Keratinocyte (primary cell): ENCODE measurements at regions not wholly inside any gene's neighbourhood (a gene's known extent, or its start where the extent isn't known, plus 50 kb on each side); places are given as distances from the start of the nearest gene placed in this dataset.

ENCODE experiments used
- DNase-seq: peaks from one replicate; pipeline ENCODE4 v3.0.0-alpha.2; 2011; ENCODE audit warnings: low read depth, missing footprints, low spot score
- FAIRE-seq: peaks from 2 replicates; lab custom pipeline; 2011; peaks lifted over from hg19 to GRCh38; lab: Jason Lieb, UNC
- H2AFZ ChIP-seq: 2 replicates; pipeline ENCODE4 v1.6.0; 2012; ENCODE audit warnings: low read length, control low read depth, inconsistent platforms; ENCODE audit not compliant: control insufficient read depth
- H3K27ac ChIP-seq: 2 replicates; pipeline ENCODE4 v1.5.1; 2011; ENCODE audit warnings: low read length; ENCODE audit not compliant: control insufficient read depth, insufficient read depth
- H3K27me3 ChIP-seq: 3 replicates; pipeline ENCODE4 v1.6.0; 2011; ENCODE audit warnings: low read length; ENCODE audit not compliant: control insufficient read depth, insufficient read depth; ENCODE audit errors: extremely low read depth
- H3K36me3 ChIP-seq, 2 experiments: 2 replicates in 1 of 2; 3 replicates in 1 of 2; pipeline ENCODE4 v1.5.1; 2011; ENCODE audit warnings: low read length in 2 of 2, mild to moderate bottlenecking in 1 of 2; ENCODE audit not compliant: control insufficient read depth in 2 of 2, insufficient read depth in 2 of 2; ENCODE audit errors: extremely low read depth in 1 of 2
- H3K4me1 ChIP-seq: 3 replicates; pipeline ENCODE4 v1.5.1; 2011; ENCODE audit warnings: low read length; ENCODE audit not compliant: control insufficient read depth, insufficient read depth; ENCODE audit errors: extremely low read depth
- H3K4me2 ChIP-seq: 3 replicates; pipeline ENCODE4 v1.6.0; 2011; ENCODE audit warnings: low read depth, low read length; ENCODE audit not compliant: control insufficient read depth, insufficient read depth; ENCODE audit errors: extremely low read depth
- H3K4me3 ChIP-seq, 3 experiments: fragments of 200-600 bp in 1 of 3; sonication (generic) in 1 of 3; 2 replicates in 2 of 3; 3 replicates in 1 of 3; pipeline ENCODE4 v1.5.1; 2011 to 2016; ENCODE audit warnings: low read length in 3 of 3, mild to moderate bottlenecking in 3 of 3, control low read depth in 2 of 3, inconsistent platforms in 1 of 3, low read depth in 1 of 3, mixed read lengths in 1 of 3, mixed run types in 1 of 3, moderate library complexity in 1 of 3; ENCODE audit not compliant: control insufficient read depth in 2 of 3, insufficient read depth in 2 of 3; ENCODE audit errors: extremely low read depth in 1 of 3
- H3K79me2 ChIP-seq: 2 replicates; pipeline ENCODE4 v1.6.0; 2012; ENCODE audit warnings: low read length; ENCODE audit not compliant: control insufficient read depth, insufficient read depth
- H3K9ac ChIP-seq: 3 replicates; pipeline ENCODE4 v1.6.0; 2011; ENCODE audit warnings: low read length; ENCODE audit not compliant: control insufficient read depth, insufficient read depth; ENCODE audit errors: extremely low read depth
- H3K9me1 ChIP-seq: 3 replicates; pipeline ENCODE4 v1.6.0; 2011; ENCODE audit warnings: low read length; ENCODE audit not compliant: control insufficient read depth, insufficient read depth; ENCODE audit errors: extremely low read depth
- H3K9me3 ChIP-seq: 2 replicates; pipeline ENCODE4 v1.5.1; 2012; ENCODE audit warnings: low read depth, low read length; ENCODE audit not compliant: control insufficient read depth
- H4K20me1 ChIP-seq: 3 replicates; pipeline ENCODE4 v1.6.0; 2011; ENCODE audit warnings: low read length; ENCODE audit not compliant: control insufficient read depth, insufficient read depth; ENCODE audit errors: extremely low read depth
- EZH2 ChIP-seq: IDR thresholded peaks from one replicate; pipeline ENCODE4 v1.6.1; 2012; ENCODE audit warnings: inconsistent platforms, mild to moderate bottlenecking, low read length, moderate library complexity
- dilution Hi-C: fragments of 300-500 bp; cut with MboI; formaldehyde crosslinking; loops from one replicate; pipeline ENCODE4 v1.7.0; 2020; ENCODE audit warnings: low sequenced_read_pairs; ENCODE audit not compliant: extremely low pct_ligation_motif_present
- TF ChIP-seq, protein P1 (sequence below), 3 experiments: IDR thresholded peaks in 1 of 3; conservative IDR thresholded peaks in 1 of 3; optimal IDR thresholded peaks in 1 of 3; 2 replicates in 2 of 3; 3 replicates in 1 of 3; pipeline versions ENCODE3 to v1.5.1; 2011; ENCODE audit warnings: low read length in 3 of 3, mild to moderate bottlenecking in 3 of 3, moderate library complexity in 2 of 3, control low read depth in 1 of 3, inconsistent platforms in 1 of 3; ENCODE audit not compliant: insufficient read depth in 2 of 3; ENCODE audit errors: extremely low read depth in 1 of 3

DNA sequence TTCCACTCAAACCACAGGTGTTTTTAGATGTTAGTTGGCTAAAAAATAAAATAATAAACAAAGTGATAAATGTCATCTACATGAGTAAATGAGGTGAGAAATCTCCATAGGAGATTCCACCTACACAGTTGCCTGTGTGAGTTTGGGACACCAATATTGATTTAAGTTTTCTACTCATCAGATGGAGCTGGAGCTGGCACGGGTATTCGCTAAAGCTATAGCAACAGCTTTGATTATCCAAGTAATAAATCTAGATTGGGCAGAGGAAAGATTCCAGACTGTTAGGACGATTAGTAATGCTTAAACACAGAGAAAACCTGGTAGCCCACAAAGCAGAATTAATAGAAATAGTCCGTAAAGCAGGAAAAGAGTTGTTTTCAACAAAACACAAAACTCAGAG, 313.9 kb downstream of the PABPC4L start:
- H3K4me3 ChIP-seq, result no peak overlapping the region
- no peak overlapping the region for H3K9ac ChIP-seq
- dilution Hi-C loops, result no loop called here
- no peak overlapping the region for H2AFZ ChIP-seq
- H3K4me1 ChIP-seq, result no peaks in the 10 kb centered on the region
- H3K79me2 ChIP-seq, result no peaks in the 10 kb centered on the region
- no peaks in the 10 kb centered on the region for H3K36me3 ChIP-seq
- no peaks in the 10 kb centered on the region for H3K27me3 ChIP-seq
- no peak for DNase-seq
- FAIRE-seq, result no peak
- no peaks in the 10 kb centered on the region for H4K20me1 ChIP-seq
- no peaks in the 10 kb centered on the region for H3K9me1 ChIP-seq
- TF ChIP-seq, protein P1, sequence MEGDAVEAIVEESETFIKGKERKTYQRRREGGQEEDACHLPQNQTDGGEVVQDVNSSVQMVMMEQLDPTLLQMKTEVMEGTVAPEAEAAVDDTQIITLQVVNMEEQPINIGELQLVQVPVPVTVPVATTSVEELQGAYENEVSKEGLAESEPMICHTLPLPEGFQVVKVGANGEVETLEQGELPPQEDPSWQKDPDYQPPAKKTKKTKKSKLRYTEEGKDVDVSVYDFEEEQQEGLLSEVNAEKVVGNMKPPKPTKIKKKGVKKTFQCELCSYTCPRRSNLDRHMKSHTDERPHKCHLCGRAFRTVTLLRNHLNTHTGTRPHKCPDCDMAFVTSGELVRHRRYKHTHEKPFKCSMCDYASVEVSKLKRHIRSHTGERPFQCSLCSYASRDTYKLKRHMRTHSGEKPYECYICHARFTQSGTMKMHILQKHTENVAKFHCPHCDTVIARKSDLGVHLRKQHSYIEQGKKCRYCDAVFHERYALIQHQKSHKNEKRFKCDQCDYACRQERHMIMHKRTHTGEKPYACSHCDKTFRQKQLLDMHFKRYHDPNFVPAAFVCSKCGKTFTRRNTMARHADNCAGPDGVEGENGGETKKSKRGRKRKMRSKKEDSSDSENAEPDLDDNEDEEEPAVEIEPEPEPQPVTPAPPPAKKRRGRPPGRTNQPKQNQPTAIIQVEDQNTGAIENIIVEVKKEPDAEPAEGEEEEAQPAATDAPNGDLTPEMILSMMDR (optimal IDR thresholded peaks at IDR 0.05 in 1 of 3, IDR thresholded peaks at IDR 0.05 in 1 of 3, conservative IDR thresholded peaks at IDR 0.05 in 1 of 3; ENCODE audit: extremely low read depth in 1 of 3, insufficient read depth in 2 of 3, low read length in 3 of 3), result no peak
- TF ChIP-seq EZH2, result no peak
- no peak overlapping the region for H3K27ac ChIP-seq
- H3K9me3 ChIP-seq, result no peaks in the 10 kb centered on the region
- H3K4me2 ChIP-seq, result no peak overlapping the region

- Histone ChIP-seq H3K9ac (no peak overlapping the region), H3K27ac (no peak overlapping the region), H3K4me2 (no peak overlapping the region), H3K36me3 (no peaks in the 10 kb centered on the region), H3K9me1 (no peaks in the 10 kb centered on the region), H3K4me3 (no peak overlapping the region), H3K9me3 (no peaks in the 10 kb centered on the region), H2AFZ (no peak overlapping the region), H4K20me1 (no peaks in the 10 kb centered on the region), H3K79me2 (no peaks in the 10 kb centered on the region), H3K4me1 (no peaks in the 10 kb centered on the region), H3K27me3 (no peaks in the 10 kb centered on the region)
- no peak for DNase-seq
- dilution Hi-C loops, result no loop called here
- FAIRE-seq, result no peak
- TF ChIP-seq EZH2, result no peak
- TF ChIP-seq, protein P1 (optimal IDR thresholded peaks at IDR 0.05 in 1 of 3, IDR thresholded peaks at IDR 0.05 in 1 of 3, conservative IDR thresholded peaks at IDR 0.05 in 1 of 3; ENCODE audit: extremely low read depth in 1 of 3, insufficient read depth in 2 of 3, low read length in 3 of 3), result no peak
These were observed 332.1 kb downstream of the PABPC4L start for GRCh38 chr4:133869486-133869885.
